ENCODE measurements at regions not wholly inside any gene's neighbourhood (a gene's known extent, or its start where the extent isn't known, plus 50 kb on each side); places are given as distances from the start of the nearest gene placed in this dataset.
A peak's percentile ranks its signal among the peaks of the same experiment; 100 is the strongest.

DNA sequence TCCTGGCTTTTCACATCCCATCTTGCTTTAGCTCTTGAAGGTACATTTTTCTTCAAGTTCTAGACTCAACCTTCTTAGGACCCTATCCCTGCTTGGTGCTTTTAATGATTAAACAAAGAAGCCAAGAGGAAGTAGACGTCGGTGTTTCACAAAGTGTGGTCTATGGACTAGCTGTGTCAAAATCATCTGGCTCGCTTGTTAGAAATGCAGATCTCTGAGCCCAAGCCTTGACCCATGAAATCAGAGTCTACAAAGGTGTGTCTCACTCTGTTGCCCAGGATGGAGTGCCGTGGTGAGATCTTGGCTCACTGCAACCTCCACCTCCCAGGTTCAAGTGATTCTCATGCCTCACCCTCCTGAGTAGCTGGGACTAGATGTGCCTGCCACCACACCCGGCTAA lies 295.5 kb upstream of the KAZN start:
- no peak for DNase-seq (ENCODE audit: low spot score)
- in situ Hi-C loops (cut with HindIII; ENCODE audit: low sequenced_read_pairs): no loop called here

GRCh38 chr1:14304381-14304865 lies 294.1 kb upstream of the KAZN start:
- no peak for DNase-seq (ENCODE audit: low spot score)
- in situ Hi-C loops (cut with HindIII; ENCODE audit: low sequenced_read_pairs): no loop called here

GRCh38 chr1:14308460-14308859 lies 290.0 kb upstream of the KAZN start:
- in situ Hi-C loops (cut with HindIII; ENCODE audit: low sequenced_read_pairs): no loop called here
- DNase-seq (ENCODE audit: low spot score): no peak

- DNase-seq (ENCODE audit: low spot score): no peak
- in situ Hi-C loops (cut with HindIII; ENCODE audit: low sequenced_read_pairs): no loop called here
These were observed 288.5 kb upstream of the KAZN start for GRCh38 chr1:14309984-14310383.

DNA sequence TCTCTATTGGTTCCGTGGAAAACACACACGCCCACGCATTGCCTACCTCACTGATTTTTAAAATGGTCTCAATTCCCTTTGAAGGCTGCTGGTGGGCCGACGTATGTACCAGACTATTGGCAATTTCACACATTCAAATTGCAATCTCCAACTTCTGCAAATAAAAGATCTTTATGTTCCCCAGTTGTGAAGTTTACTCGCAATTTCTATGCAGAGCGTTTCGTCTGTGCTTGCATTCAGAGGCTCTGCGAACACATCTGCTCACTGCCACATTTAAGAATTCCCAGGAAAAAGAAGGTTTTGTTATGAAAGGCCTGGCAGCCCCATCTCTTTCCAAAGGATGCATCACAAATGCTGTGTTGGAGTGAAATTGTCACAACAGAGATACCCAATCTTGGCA lies 288.0 kb upstream of the KAZN start:
- in situ Hi-C loops (cut with HindIII; ENCODE audit: low sequenced_read_pairs): no loop called here
- DNase-seq (ENCODE audit: low spot score): no peak

GRCh38 chr1:14313731-14314431 lies 284.6 kb upstream of the KAZN start:
- in situ Hi-C loops (cut with HindIII; ENCODE audit: low sequenced_read_pairs): no loop called here
- DNase-seq (ENCODE audit: low spot score): no peak

- in situ Hi-C loops (cut with HindIII; ENCODE audit: low sequenced_read_pairs): no loop called here
- DNase-seq (ENCODE audit: low spot score): no peak
These were observed 279.7 kb upstream of the KAZN start for GRCh38 chr1:14318830-14319229.

- no peak for DNase-seq (ENCODE audit: low spot score)
- in situ Hi-C loops (cut with HindIII; ENCODE audit: low sequenced_read_pairs): no loop called here
These were observed 278.0 kb upstream of the KAZN start for GRCh38 chr1:14320518-14320917.

- in situ Hi-C loops (cut with HindIII; ENCODE audit: low sequenced_read_pairs): no loop called here
- no peak for DNase-seq (ENCODE audit: low spot score)
These were observed 277.5 kb upstream of the KAZN start for GRCh38 chr1:14320986-14321385.

- in situ Hi-C loops (cut with HindIII; ENCODE audit: low sequenced_read_pairs): no loop called here
- DNase-seq (ENCODE audit: low spot score): no peak
These were observed 277.1 kb upstream of the KAZN start for GRCh38 chr1:14321422-14321821.

DNA sequence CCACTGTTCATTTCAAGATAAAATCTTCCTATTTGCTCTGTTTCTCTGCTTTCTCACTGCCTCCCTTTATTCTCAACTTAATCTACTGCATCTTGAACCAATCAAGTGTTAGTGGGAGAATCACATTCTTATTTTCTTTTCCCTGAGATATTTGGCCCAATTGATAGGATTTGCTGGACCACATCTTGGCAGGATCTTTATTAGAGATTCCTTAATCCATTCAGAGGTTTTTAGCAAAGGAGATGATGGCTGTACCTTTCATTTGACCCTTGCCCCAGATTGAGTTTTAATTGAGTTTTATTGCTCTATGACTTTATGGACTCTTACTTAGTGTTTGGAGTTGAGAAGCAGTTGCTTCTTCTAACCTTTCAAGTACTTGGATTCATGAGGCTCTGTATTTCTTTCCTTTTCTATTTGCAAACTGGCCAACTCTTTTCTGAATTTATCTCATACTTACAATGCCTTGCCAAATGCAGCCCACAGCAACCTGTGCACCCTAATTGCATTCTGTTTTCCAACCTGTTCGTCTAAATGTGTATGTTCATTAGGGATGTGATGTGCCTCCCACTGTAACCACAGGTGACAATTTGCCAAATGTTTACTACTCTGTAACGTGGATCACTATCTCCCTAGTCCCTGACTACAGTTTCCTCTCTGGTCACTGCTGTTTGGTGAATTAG lies 274.8 kb upstream of the KAZN start:
- in situ Hi-C loops (cut with HindIII; ENCODE audit: low sequenced_read_pairs): no loop called here
- DNase-seq (ENCODE audit: low spot score): peak; percentile 74

DNA sequence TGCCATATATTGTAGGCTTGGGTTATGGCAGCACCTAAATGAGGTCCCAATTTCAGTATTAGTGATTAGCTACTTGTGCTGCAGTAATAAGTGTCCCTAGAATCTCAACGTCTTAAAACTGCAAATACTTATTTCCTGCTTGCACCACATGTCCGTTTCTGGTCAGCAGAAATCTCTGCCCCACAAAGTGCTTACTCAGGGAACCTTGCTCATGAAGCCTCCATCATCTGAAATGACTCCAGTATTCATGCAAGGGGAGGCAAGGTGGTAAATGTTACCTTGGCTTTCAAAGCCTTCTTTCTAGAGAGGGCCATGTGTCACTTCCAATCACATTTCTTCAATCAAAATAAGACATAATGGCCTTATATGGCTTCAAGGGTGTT lies 274.2 kb upstream of the KAZN start:
- no peak for DNase-seq (ENCODE audit: low spot score)
- in situ Hi-C loops (cut with HindIII; ENCODE audit: low sequenced_read_pairs): no loop called here

DNA sequence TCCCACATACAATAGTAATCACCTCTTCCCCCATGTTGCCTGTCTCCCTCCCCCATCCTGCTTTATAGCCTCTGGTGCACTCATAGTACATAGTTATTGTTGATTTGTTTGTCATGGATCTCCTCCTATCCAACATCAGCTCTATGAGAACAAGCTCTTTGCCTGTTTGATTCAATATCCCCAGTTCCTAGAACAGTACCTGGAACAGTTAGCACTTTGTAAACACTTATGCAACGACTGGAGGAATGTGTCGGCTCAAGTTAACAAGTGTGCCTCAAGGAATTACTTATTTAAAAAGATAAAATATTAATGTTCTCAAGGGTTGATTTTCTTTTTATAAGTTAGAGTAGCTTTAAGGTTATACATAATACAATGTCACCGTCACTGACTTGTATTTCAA lies 271.6 kb upstream of the KAZN start:
- in situ Hi-C loops (cut with HindIII; ENCODE audit: low sequenced_read_pairs): no loop called here
- no peak for DNase-seq (ENCODE audit: low spot score)

GRCh38 chr1:14328685-14329084 lies 269.8 kb upstream of the KAZN start:
- DNase-seq (ENCODE audit: low spot score): no peak
- in situ Hi-C loops (cut with HindIII; ENCODE audit: low sequenced_read_pairs): no loop called here

GRCh38 chr1:14332158-14332557 lies 266.3 kb upstream of the KAZN start:
- in situ Hi-C loops (cut with HindIII; ENCODE audit: low sequenced_read_pairs): no loop called here

DNA sequence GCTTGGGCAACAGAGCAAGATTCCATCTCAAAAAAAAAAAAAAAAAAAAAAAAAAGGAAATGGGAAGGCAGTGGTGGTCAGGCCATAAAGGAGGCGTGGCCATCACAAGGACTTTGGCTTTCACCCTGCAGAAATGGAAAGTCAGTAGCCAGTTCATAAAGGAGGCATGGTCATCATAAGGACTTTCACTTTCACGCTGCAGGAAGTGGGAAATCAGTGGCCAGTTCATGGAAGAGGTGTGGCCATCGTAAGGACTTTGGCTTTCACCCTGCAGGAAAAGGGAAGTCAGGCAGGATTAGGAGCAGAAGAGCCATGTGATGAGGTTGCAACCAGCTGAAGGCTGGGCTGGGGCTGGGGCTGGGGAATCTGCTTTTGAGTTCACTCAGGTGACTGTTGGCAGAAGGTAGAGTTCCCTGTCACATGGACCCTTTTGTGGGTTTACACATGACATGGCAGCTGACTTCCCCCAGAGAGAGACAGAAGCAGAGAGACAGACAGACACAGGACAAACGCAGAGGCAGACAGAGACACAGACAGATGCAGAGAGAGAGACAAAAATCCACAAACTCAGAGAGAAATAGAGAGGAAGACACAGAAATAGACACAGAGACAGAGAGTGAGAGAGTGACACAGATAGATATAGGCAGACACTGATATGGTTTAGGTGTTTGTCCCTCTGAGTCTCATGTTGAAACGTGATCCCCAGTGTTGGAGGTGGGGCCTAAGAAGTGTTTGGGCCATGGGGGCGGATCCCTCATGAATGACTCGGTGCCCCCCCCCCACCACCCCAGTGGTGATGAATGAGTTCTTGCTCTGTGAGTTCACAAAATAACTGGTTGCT lies 263.9 kb upstream of the KAZN start:
- DNase-seq (ENCODE audit: low spot score): no peak
- in situ Hi-C loops (cut with HindIII; ENCODE audit: low sequenced_read_pairs): no loop called here

More at GRCh38 chr1:14332158-14332557, 266.3 kb upstream of the KAZN start:
- no peak for DNase-seq (ENCODE audit: low spot score)

GRCh38 chr1:14338509-14338908 lies 260.0 kb upstream of the KAZN start:
- no peak for DNase-seq (ENCODE audit: low spot score)
- in situ Hi-C loops (cut with HindIII; ENCODE audit: low sequenced_read_pairs): no loop called here

DNA sequence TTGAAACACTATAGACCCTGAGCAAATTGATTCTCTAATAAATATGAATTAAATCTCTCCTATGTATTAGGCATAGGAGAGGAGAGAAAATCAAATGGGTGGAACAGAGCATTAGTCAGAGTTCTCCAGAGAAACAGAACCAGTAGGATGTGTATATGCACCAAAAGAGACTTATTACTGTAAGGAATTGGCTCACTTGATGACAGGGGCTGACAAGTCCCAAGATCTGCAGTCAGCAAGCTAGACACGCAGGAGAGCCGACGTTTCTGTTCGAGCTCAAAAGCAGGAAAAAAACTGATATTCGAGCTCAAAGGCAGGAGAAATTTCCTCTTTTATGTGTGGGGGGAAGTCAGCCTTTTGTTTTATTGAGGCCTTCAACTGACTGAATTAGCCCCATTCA lies 259.2 kb upstream of the KAZN start:
- no peak for DNase-seq (ENCODE audit: low spot score)
- in situ Hi-C loops (cut with HindIII; ENCODE audit: low sequenced_read_pairs): no loop called here

- no peak for DNase-seq (ENCODE audit: low spot score)
- in situ Hi-C loops (cut with HindIII; ENCODE audit: low sequenced_read_pairs): no loop called here
These were observed 258.3 kb upstream of the KAZN start for GRCh38 chr1:14340002-14340785.

All from G401 (cell line).